ENCODE measurements at regions not wholly inside any gene's neighbourhood (a gene's known extent, or its start where the extent isn't known, plus 50 kb on each side); places are given as distances from the start of the nearest gene placed in this dataset.

DNA sequence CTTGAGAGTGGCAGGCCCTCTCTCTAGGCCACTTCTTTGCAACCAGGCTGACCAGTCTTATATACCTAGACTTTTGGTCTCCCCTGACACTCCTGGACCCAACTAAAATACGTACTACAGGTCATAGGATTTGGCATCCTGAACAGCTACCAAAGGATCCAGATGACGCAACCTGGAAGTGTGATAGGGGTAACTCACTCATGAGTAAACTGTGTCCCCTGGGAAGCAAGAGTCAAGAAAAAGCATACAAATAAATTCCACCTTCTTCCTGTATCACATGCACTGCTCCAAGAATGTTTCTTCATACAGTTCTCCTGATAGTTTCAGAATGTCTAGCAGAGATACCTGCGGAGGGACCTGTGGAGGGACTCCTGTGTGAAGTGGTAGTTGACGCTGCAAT is 172.3 kb downstream of the MDFIC start:
- DNase-seq (ENCODE audit: low spot score): no peak
- TF ChIP-seq, protein P1, sequence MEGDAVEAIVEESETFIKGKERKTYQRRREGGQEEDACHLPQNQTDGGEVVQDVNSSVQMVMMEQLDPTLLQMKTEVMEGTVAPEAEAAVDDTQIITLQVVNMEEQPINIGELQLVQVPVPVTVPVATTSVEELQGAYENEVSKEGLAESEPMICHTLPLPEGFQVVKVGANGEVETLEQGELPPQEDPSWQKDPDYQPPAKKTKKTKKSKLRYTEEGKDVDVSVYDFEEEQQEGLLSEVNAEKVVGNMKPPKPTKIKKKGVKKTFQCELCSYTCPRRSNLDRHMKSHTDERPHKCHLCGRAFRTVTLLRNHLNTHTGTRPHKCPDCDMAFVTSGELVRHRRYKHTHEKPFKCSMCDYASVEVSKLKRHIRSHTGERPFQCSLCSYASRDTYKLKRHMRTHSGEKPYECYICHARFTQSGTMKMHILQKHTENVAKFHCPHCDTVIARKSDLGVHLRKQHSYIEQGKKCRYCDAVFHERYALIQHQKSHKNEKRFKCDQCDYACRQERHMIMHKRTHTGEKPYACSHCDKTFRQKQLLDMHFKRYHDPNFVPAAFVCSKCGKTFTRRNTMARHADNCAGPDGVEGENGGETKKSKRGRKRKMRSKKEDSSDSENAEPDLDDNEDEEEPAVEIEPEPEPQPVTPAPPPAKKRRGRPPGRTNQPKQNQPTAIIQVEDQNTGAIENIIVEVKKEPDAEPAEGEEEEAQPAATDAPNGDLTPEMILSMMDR (IDR thresholded peaks at IDR 0.05; ENCODE audit: extremely low read depth, insufficient read depth, missing control alignments): no peak
- in situ Hi-C loops (cut with MboI; ENCODE audit: low pct_unique_long_range_greater_than_20kb, low sequenced_read_pairs, unreplicated experiment): no loop called here

DNA sequence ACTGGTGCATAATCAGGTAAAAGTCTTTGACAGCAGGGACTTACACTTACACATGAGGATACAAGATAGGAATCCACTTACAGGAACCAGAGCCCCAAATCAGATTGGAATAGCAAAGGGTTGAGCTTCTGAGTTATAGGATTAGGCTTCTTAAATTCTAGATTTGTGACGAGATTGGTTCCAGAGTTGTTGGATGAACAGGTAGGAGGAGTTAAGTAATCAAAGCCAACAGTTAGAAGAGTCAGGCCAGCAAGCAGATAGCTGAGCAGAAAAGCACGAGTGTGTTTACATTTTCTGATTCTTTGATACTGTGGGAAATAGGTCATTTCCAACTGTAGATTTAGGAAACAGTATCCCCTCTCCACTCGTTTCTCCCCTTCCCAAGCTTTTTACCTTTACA is 167.0 kb downstream of the MDFIC start:
- no peak for DNase-seq (ENCODE audit: low spot score)
- TF ChIP-seq, protein P1 (IDR thresholded peaks at IDR 0.05; ENCODE audit: extremely low read depth, insufficient read depth, missing control alignments): no peak
- in situ Hi-C loops (cut with MboI; ENCODE audit: low pct_unique_long_range_greater_than_20kb, low sequenced_read_pairs, unreplicated experiment): no loop called here

DNA sequence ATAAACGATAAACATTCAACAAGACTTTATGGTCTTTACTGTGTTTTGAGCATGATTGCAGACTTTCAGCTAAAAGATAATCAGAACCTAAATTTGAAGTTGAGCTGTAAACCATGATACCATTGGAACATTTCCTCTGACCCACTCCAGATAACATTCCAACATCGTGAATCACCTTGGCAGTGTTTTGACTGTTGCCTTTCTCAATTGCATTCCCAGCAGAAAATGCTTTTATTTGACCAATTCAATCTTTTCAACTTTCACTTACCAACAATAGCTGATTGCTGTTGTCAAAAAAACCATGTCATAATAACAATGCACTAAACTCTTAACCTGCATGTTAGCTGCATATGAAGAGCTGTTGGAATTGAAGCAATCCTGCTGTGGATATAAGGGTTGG is 165.5 kb downstream of the MDFIC start:
- DNase-seq (ENCODE audit: low spot score): no peak
- TF ChIP-seq, protein P1 (IDR thresholded peaks at IDR 0.05; ENCODE audit: extremely low read depth, insufficient read depth, missing control alignments): no peak
- in situ Hi-C loops (cut with MboI; ENCODE audit: low pct_unique_long_range_greater_than_20kb, low sequenced_read_pairs, unreplicated experiment): no loop called here

DNA sequence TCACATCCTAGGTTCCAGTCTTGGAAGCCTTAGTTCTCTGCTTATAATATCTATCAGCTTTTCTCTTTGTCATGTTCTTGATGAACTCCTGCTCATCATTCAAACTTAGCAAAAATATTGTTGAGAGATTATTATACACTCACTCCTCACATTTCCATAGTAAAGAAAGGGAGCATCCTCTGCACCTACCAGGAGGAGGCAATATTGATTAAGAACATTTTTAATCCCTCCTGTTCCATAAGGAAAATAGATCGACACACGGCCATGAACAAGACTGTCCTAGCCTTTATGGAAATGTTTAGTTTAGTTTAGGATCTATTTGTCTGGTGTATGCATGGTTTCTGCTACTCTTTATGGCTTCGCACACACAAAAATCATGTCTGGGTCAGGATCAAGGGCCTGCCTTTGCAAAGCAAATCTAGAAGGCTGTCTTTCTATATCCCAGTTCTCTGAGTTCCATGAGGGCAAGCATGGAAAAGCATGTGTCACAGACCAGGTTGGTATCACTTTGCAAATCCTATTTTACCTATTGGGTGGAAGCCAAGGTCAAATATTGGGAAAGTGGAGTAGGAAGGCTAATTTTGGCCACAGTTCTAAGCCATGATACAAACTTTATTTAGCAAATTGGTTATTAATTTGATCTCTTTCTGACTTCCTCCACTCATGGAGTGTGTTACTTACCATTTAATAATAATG is 164.4 kb downstream of the MDFIC start:
- no peak for DNase-seq (ENCODE audit: low spot score)
- TF ChIP-seq, protein P1 (IDR thresholded peaks at IDR 0.05; ENCODE audit: extremely low read depth, insufficient read depth, missing control alignments): no peak
- in situ Hi-C loops (cut with MboI; ENCODE audit: low pct_unique_long_range_greater_than_20kb, low sequenced_read_pairs, unreplicated experiment): no loop called here

DNA sequence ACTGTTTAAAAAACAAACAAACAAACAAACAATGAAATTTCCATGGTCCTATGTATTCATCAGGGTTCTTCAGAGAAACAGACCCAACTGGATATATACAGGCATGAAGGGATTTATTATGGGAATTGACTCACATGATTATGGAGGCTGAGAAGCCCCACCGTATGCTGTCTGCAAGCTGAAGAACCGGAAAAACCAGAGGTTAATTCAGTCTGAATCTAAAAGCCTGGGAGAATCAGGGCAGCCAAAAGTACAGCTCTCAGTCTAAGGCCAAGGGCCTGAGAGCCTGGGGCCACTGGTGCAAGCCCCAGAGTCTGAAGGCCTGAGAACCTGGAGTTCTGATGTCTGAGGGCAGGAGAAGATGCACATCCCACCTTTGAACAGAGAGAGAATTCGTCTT is 163.5 kb downstream of the MDFIC start:
- no peak for DNase-seq (ENCODE audit: low spot score)
- TF ChIP-seq, protein P1 (IDR thresholded peaks at IDR 0.05; ENCODE audit: extremely low read depth, insufficient read depth, missing control alignments): no peak
- in situ Hi-C loops (cut with MboI; ENCODE audit: low pct_unique_long_range_greater_than_20kb, low sequenced_read_pairs, unreplicated experiment): no loop called here

DNA sequence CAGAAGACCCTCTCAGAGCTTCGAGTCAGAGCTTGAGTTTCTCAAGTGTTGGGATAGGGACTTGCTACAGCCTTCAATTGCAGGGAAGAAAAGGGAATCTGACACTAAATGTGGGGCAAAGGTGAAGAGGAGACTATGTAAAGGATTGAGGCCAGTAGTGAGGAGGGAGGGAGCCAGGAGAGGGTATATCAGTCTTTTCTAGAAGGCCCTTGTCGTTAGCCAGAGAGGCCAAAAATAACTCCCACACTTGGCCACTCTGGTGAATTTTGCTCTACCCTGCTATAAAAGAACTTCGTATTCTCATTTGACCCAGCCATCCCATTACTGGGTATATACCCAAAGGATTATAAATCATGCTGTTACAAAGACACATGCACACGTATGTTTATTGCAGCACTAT is 162.0 kb downstream of the MDFIC start:
- TF ChIP-seq, protein P1 (IDR thresholded peaks at IDR 0.05; ENCODE audit: extremely low read depth, insufficient read depth, missing control alignments): no peak
- DNase-seq (ENCODE audit: low spot score): no peak
- in situ Hi-C loops (cut with MboI; ENCODE audit: low pct_unique_long_range_greater_than_20kb, low sequenced_read_pairs, unreplicated experiment): no loop called here

All from GM13977 (cell line).